ENCODE measurements at regions not wholly inside any gene's neighbourhood (a gene's known extent, or its start where the extent isn't known, plus 50 kb on each side); places are given as distances from the start of the nearest gene placed in this dataset.

GRCh38 chr2:173593109-173593508 is 238.4 kb downstream of the CDCA7 start:
- DNase-seq: no peak

GRCh38 chr2:173596244-173596643 is 241.6 kb downstream of the CDCA7 start:
- no peak for DNase-seq

- DNase-seq: no peak
Measured at GRCh38 chr2:173598525-173598924, 243.9 kb downstream of the CDCA7 start.

- no peak for DNase-seq
Measured at GRCh38 chr2:173599821-173600359, 245.2 kb downstream of the CDCA7 start.

GRCh38 chr2:173602153-173602795 is 247.6 kb downstream of the CDCA7 start:
- no peak for DNase-seq

GRCh38 chr2:173605994-173606393 is 251.3 kb downstream of the CDCA7 start:
- no peak for DNase-seq

- DNase-seq: no peak
Measured at GRCh38 chr2:173606619-173607248, 252.1 kb downstream of the CDCA7 start.

- DNase-seq: no peak
Measured at GRCh38 chr2:173607606-173608311, 253.1 kb downstream of the CDCA7 start.

- no peak for DNase-seq
Measured at GRCh38 chr2:173611121-173611520, 256.4 kb downstream of the CDCA7 start.

- DNase-seq: no peak
Measured at GRCh38 chr2:173612354-173612753, 257.7 kb downstream of the CDCA7 start.

GRCh38 chr2:173613386-173613785 is 258.7 kb downstream of the CDCA7 start:
- no peak for DNase-seq

GRCh38 chr2:173614265-173614930 is 259.7 kb downstream of the CDCA7 start:
- no peak for DNase-seq

- DNase-seq: no peak
Measured at GRCh38 chr2:173623438-173624319, 269.0 kb downstream of the CDCA7 start.

- no peak for DNase-seq
Measured at GRCh38 chr2:173625315-173625714, 270.6 kb downstream of the CDCA7 start.

GRCh38 chr2:173629076-173629475 is 274.4 kb downstream of the CDCA7 start:
- no peak for DNase-seq

GRCh38 chr2:173630425-173631126 is 275.9 kb downstream of the CDCA7 start:
- DNase-seq: no peak

GRCh38 chr2:173631127-173631460 is 276.4 kb downstream of the CDCA7 start:
- DNase-seq: no peak

GRCh38 chr2:173644146-173644545 is 289.5 kb downstream of the CDCA7 start:
- no peak for DNase-seq

- no peak for DNase-seq
Measured at GRCh38 chr2:173647681-173648311, 293.1 kb downstream of the CDCA7 start.

- DNase-seq: no peak
Measured at GRCh38 chr2:173648816-173649215, 294.1 kb downstream of the CDCA7 start.

- no peak for DNase-seq
Measured at GRCh38 chr2:173649527-173650219, 295.0 kb downstream of the CDCA7 start.

Data from stimulated activated CD4-positive, alpha-beta T cell treated with anti-CD3 and anti-CD28 coated beads, Interleukin-4, amount 100 ng/mL, for 1 hour (primary cell).